ENCODE measurements at regions not wholly inside any gene's neighbourhood (a gene's known extent, or its start where the extent isn't known, plus 50 kb on each side); places are given as distances from the start of the nearest gene placed in this dataset.

GRCh38 chr1:239854922-239855321, 236.8 kb upstream of the FMN2 start:
- TF ChIP-seq CTCF (IDR thresholded peaks at IDR 0.05) (no peak), POLR2A (IDR thresholded peaks at IDR 0.05) (no peak)
